ENCODE measurements at regions not wholly inside any gene's neighbourhood (a gene's known extent, or its start where the extent isn't known, plus 50 kb on each side); places are given as distances from the start of the nearest gene placed in this dataset.
"Not testable (repeated sequence)": the region's sequence is repeated elsewhere in the genome, so short reads cannot be mapped to it uniquely, and the experiment has no call there.

DNA sequence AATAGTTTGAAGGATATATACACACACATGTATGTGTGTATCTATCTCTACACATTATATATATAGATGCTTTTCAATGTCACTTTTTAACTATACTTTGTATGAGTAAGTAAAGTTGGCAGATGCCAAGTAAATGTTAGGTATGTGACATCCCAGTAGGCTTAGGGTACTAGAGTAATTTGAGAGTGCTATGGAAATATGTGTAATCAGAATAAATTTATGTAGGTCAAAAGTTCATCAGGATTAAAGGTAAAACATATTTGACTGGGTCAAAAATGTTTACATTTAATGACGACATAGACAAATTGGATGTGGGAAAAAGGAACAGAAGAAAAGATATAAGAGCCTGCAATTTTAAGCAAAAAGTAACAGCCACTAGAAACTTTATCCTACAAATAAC lies 588.8 kb downstream of the ANKRD50 start:
- DNase-seq, result peak; percentile 12

DNA sequence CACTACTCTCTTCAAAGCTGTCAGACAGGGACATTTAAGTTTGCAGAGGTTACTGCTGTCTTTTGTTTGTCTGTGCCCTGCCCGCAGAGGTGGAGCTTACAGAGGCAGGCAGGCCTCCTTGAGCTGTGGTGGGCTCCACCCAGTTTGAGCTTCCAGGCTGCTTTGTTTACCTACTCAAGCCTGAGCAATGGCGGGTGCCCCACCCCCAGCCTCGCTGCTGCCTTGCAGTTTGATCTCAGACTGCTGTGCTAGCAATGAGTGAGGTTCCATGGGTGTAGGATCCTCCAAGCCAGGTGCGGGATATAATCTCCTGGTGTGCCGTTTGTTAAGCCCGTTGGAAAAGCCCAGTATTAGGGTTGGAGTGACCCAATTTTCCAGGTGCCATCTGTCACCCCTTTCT lies 581.2 kb downstream of the ANKRD50 start:
- DNase-seq, result not testable (repeated sequence)

DNA sequence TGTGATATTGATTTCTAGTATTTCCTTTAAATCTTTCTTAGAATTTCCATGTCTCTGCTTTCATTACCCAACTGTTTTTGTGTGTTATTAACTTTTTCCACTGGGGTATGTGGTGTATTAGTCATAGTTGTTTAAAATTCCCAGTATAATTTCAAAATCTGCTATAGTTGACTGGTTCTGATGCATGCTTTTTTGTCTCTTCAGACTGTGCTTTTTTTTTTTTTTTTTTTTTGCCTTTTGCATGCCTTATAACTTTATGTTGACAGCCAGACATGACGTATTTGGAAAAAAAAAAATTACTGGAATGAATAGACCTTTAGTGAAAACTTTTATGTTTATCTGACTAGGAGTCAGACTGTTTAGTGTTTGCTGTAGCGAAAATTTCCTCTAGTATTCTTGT lies 580.4 kb downstream of the ANKRD50 start:
- DNase-seq, result no peak

DNA sequence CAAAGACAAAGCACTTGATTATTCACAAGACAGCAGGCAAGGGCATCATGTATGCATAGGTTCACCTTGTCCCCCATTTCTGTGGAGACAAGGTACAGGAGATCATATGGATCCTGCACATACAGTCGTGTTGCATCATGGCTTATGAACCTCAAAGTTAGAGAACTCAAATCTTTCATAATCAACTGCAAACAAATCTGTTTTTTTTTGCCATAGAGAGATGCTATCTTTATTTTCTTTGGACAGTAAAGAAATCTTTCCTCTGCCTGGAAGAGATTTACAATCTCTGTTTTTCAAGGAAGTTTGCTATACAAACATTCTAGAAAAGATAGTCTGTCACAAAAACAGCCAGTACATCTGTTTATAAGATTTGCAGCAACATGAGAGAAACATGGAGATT lies 578.8 kb downstream of the ANKRD50 start:
- no peak for DNase-seq

DNA sequence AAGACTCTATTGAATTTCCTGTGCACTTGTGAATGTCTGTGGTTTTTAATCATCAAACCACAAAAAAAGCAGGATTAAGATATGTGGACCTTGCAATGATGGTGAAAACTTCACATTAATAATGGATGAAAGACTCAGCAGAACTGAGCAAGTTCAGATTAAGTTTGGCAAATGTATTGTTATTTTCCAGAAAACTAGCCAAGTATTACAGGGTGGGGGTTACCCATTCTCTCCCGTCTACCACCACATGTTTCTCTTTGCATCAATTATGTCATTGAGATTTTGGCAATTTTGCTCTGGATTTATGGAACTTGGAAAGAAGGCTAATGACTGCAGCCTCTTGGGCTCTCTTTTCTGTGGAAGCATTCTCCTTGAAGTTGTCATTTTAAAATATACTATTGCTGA lies 577.1 kb downstream of the ANKRD50 start:
- peak; percentile 44 for DNase-seq

DNA sequence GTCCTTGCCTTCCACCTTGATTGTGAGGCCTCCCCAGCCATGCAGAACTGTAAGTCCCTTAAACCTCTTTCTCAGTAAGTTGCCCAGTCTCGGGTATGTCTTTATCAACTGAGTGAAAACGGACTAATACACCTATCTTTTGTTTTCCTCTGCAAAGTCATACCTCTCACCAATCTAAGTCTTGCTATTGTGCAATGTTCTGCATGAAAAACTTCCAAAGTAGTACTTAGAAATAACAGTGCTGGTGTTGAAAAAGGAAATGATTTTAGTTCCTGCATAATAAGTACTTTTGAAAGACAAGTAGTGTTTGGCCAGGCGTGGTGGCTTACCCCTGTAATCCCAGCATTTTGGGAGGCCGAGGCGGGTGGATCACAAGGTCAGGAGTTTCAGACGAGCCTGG lies 573.5 kb downstream of the ANKRD50 start:
- DNase-seq, result no peak

DNA sequence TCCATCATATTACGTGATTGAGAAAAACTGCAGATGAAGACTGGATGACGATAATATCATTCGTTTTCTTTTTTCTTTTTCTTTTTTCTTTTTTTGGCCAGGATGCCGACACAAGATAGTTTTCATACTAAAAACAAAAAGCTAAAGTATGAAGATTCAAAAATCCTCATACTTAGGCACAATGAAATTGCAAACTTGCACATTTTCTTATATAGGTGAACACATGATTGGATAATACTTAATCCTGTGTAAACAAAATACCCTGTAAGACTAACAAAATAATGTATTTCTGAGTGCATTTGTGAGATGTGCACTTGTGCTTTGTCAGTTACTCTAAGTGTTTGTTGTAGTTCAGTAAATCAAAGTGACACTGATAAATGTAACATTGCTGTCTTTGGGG lies 568.9 kb downstream of the ANKRD50 start:
- DNase-seq, result no peak

DNA sequence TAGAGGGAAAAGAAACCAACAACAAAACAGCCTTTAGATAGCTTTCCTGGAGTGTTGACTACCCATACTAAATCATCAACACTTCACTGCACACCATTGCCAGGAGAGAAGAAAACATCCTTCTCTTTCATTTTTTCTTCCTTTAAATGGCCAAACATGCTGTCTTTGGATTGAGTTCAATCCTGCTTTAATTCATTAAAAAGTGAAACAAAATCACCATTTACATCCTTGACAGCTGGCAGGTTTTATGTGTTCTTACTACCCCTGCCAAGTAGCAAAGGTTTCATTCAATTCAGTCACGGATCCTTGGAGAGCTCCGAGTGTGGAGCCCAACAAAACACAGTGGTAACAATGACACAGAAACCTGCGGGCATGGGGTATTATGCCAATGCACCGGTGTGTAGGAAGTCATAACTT lies 568.3 kb downstream of the ANKRD50 start:
- no peak for DNase-seq

DNA sequence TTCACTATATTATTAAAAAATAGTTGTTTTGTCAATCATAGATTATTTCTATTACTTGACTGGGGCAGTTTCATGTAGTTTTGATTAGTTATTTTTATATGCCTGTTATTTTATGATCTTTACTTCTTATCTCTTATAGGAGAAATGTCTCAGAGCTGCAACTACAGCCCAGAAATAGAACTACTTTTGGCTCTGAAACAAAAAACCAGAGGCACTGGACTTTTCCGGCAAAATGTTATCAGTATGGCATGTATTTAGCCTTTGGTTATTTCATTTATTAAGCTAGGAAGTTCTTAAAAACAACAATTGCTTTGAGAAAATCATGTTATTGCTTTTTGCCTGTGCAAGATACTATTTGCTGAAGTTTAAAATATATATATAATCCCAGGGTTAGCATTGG lies 566.5 kb downstream of the ANKRD50 start:
- DNase-seq, result no peak

DNA sequence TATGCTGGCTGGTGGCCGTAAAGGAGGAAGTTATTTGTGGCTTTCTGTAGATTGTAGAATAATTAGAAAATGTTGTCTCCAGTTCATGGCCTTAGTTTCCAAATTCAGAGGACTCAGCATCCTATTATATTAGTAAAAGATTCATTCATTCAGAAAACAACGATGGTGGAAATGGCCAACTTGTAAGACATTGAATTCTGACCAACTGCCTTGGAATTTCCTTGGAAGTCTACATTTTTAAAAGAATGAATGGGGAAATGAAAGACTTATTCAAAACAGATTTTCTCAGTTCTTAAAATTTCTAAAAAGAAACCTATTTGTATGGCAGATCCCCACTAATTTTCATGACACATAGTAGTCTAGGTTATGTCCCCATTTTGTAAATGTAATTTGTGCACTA lies 561.5 kb downstream of the ANKRD50 start:
- peak; percentile 22 for DNase-seq

DNA sequence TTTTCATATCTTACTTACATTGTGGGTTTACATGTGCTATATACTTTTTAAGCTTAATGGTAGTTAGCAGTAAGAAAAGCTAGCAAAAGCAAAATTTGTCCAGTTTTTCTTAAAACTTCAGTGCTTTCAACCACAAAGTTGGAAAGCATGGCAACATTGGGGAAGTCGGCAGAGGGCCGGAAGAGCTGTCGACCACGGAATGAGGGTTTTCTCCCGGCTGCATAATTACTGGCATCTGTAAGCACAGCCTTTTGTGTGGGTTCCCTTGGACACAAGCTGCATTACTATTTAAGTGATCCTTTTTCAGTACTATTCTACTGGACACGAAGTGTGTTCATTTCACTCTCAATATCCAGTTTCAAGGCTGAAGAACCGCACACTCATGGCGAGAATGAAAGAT lies 560.4 kb downstream of the ANKRD50 start:
- DNase-seq, result peak; percentile 30

DNA sequence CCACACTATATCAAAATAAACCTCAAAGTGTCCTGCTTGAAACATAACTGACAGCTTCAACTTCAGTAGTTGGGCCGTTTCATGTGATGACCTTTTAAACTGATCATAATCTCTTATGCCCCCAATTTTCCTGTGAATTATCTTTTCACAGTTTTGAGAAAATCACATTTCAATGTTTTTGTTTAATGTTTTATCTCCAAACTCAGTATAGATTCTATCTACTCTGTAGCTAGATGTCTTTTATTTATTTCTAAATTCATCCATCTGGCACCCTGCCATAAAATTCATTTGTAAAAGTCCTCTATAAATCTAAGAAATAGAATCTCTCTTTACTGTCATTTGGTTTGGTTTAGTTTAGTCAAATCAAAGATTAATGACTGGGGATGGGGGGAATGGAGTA lies 557.3 kb downstream of the ANKRD50 start:
- DNase-seq, result no peak

DNA sequence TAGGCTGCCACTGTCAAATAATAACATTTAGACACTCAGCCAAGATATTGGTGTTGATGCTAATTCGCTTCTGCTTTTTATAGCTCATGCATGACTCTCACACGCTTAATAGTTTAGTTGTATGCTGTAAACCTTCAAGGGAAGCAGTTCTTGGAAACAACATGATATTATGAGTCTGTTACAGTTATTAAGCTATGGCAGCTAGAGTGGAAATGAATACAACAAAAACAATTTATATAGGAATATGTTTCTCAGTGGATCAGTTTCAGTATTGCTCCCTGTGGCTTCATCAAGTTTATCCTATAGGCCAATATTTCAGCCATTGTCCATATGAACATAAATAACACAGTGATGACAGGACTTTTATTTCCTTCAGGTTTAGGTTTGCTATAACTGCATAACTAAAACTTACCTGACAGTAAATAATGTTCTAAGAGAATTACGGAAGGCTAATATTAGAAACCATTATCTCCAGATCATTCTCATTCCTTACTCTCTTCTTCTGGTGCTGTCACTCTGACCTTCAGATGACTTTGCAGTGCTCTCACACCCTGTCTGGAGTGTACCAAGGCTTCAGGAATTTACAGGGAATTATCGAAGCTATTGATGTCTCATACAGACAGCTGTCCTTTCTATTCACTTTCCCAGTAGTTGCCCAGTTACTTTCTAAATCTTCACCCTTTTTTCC lies 555.0 kb downstream of the ANKRD50 start:
- DNase-seq, result no peak

DNA sequence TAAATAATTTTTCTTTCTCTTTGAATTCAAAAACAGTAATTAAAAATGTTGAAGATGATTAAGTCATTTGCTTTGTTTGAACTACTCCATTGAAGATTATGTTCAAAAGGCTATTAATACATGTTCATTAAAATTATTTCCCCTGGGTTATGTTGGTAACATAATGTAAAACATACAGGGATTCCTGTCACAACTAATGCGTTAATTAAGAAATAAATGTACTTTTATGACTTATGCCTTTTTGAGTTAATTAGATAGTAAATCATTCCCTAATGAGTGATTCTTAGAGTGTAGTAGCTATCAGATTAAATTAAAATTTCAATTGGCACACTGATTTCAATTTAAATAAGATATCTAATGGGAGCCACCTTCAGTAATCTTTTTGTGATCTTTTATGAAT lies 549.1 kb downstream of the ANKRD50 start:
- DNase-seq, result no peak

DNA sequence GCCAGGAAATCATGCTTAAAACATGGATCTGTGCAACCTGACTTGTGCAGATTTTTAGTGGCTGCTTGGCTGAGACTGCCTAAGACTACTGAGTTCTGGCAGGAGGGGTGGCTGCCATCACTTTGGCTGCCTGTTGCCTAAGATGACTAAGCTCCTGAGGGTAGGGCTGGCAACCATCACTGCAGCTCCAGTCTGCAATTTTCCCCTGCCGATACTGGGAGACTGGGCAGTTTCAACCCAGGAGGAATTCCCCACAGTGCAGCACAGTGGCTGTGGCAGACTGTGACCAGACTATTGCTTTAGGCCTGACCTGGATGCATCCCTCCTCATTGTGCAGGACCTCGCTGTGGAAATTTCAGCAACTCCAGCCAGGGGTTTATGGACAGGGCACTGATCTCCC lies 544.9 kb downstream of the ANKRD50 start:
- DNase-seq, result no peak

DNA sequence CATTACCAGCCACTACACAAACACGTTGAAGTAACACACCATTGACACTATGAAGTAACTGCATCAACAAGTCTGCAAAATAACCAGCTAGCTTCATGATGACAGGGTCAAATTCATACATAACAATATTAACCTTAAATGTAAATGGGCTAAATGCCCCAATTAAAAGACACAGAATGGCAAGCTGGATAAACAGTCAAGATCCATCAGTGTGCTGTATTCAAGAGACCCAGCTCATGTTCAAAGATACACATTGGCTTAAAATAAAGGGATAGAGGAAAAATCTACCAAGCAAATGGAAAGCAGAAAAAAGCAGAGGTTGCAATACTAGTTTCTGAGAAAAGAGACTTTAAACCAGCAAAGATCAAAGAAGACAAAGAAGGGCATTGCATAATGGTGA lies 543.0 kb downstream of the ANKRD50 start:
- DNase-seq, result not testable (repeated sequence)

DNA sequence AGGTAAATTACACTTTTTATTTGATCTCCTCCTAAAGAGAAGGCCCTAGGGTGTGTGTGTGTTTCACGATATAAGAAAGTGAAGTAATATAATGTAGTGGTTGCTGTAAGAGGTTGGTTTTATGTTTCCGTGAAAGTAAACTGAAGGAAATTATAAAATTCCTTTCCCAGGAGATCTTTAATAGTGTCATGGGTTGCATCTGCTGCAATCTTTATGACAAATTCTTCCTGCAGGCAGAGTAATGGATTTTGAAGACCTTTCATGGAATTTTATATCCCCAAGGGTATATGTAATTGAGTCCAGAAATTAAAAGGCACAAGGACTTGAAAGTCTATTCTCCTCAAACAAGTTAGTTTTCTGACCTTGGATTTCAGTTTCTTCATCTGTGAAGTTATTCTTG lies 538.6 kb downstream of the ANKRD50 start:
- peak; percentile 52 for DNase-seq

DNA sequence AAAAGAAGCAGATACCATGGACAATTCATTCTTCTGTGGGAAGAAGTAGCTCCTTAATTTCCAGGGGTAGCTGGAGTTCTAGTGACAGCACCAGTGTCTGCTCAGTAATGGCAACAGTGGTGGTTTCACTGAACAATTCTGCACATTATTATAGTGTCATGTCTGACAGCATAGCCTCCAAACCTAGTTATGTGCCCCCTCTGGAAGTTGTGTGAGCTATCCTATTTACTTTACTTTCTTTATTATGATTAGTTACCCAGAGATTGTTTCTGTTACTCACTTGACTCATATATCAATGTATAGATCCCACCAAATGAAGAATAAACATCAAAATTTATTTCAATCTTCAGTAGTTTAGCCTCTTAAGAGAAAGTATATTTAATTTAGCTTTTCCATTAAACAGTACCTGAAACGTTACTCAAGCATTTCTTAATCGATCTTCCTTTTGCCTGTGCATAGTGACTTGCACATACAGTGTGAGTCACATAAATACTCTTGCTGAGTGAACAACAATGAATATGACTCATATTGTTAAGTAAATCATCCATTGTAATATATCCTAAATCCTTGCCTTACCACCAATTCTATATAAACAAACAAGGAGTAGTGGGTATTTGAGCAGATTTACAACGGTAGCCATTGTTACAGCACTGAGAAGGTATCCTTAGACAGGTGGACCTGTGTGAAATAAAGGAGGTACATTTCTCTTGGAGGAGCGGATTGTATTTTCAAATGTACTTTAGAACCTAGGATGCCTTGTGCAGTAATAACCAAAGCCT lies 534.7 kb downstream of the ANKRD50 start:
- peak; percentile 69 for DNase-seq

DNA sequence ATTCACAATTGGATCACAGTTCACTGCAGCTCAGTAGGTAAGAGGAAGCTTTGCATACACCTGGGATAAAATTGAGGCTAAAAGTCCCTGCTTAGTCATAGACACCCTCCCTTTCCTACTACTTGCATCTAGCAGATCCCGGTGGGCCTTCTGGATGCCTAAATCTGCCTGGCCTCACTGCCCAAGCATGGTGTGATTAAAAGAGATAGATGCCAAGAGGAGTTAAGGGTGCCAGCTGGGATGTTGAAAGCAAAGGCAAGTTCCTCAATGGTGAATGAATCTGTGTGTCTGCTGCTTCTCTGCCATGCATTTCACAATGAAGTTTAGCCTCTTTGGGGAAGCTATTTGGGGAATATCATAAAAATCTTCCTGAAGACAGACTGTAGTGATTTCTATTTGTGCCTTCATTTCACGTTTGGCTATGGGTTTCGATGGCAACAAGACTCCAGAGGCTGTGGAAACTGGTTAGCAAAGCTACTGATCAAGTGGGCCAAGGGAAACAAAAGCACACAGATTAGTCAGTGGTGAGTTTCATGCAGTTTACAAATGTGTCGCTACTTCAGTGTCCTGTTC lies 534.0 kb downstream of the ANKRD50 start:
- peak; percentile 21 for DNase-seq

DNA sequence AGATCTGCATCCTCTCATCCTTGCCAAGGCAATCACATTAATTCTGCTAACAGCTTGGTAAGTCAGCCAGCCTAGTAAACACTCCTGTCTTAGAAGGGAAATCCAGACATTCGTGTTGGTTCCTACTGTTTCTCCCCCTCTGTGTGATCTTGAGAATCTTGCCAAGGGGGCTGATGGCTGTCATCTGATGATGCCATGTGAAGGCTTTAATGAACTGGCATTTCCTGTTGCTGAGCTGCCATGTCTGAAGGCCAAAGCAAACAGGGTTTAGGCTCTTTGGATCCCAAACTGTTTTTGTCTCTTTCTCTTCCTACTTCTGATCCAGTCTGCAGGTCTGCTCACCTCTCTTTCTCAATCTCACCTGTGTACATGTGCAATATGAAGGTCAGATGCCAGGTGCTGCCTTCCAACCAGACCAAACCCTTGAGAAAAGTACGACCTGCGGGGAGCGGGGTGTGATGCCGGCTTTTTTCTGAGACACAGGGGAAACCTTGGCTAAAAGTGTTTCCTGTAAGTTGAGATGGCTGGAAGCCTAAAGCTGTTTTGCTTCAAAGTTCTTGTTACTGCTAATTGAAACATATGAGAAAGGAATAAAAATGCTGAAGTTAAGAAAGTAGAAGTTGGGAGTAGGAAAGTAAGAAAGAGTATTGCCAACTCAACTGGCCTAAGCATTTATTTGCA lies 532.9 kb downstream of the ANKRD50 start:
- peak; percentile 37 for DNase-seq

DNA sequence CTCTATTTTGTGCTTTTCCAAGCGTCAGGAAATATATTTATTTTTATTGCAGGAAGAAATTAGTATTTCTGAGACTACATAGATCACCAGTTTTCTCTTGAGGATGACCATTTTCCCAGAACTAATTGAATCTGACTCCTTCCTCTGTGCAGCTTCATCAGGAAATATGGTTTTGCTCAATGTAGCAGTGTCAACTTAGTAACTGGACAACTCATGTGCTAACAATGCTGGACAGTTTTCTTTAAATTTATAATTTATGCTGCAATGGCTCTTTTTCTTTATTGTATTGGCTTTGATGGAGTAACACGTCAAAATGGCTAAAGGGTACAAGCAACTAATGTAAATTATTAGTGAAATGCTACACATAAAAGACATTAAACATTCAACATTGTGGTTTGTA lies 531.5 kb downstream of the ANKRD50 start:
- peak; percentile 18 for DNase-seq

DNA sequence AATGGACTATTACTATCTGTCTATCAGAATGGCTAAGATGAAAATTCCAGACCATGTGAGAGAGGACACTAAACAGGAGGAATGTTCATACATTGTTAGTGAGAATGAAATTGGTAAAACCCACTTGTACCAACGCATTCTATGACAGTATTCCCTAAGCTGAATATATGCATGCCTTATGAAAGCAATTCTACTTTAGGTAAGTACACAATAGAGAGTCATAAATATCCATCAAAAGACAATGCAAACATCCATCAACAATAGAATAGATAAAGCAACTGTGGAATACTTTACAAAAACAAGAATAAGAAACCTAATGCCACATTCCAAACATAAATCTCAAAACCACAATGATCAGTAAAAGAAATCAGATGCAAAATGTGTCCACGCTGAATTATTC lies 529.3 kb downstream of the ANKRD50 start:
- DNase-seq, result peak; percentile 15

DNA sequence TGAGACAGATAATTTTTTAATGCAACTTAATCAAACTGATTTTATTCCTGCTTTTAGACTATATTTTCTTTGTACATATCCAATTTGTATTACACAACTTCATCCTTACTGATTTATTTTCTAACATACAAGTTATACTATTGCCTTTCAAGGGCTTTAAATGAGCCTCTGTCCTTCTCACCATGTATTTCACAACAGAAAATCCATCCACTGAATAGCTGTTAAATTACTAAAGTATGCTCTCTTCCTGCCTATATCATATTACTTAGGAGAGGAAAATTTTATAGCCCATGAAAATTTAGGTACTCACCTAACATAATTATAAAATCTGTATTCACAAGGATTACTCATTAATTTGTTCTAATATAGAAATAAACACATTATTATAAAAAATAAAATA lies 528.6 kb downstream of the ANKRD50 start:
- DNase-seq, result no peak
